Astrocyte (in vitro differentiated cells and primary cell): ENCODE measurements at regions not wholly inside any gene's neighbourhood (a gene's known extent, or its start where the extent isn't known, plus 50 kb on each side); places are given as distances from the start of the nearest gene placed in this dataset.

Experiments used
- DNase-seq: peaks from one replicate; pipeline ENCODE4 v3.0.0-alpha.2; 2010; ENCODE audit warnings: low read depth
- FAIRE-seq: peaks from 2 replicates; lab custom pipeline; 2011; peaks lifted over from hg19 to GRCh38; lab: Jason Lieb, UNC
- H2AFZ ChIP-seq: 2 replicates; pipeline ENCODE4 v1.6.0; 2012; ENCODE audit warnings: low read depth, low read length, inconsistent platforms
- H3K27ac ChIP-seq: 2 replicates; pipeline ENCODE4 v1.5.1; 2011; ENCODE audit warnings: low read depth, low read length, inconsistent platforms
- H3K27me3 ChIP-seq: 2 replicates; pipeline ENCODE4 v1.6.0; 2011; ENCODE audit warnings: low read length, inconsistent platforms; ENCODE audit not compliant: insufficient read depth
- H3K36me3 ChIP-seq: 2 replicates; pipeline ENCODE4 v1.5.1; 2011; ENCODE audit warnings: low read length, inconsistent platforms; ENCODE audit not compliant: insufficient read depth
- H3K4me1 ChIP-seq: 2 replicates; pipeline ENCODE4 v1.5.1; 2011; ENCODE audit warnings: low read length, inconsistent platforms; ENCODE audit not compliant: insufficient read depth
- H3K4me2 ChIP-seq: 2 replicates; pipeline ENCODE4 v1.6.0; 2012; ENCODE audit warnings: low read length, inconsistent platforms
- H3K4me3 ChIP-seq: 2 replicates; pipeline ENCODE4 v1.5.1; 2011; ENCODE audit warnings: low read depth, mild to moderate bottlenecking, low read length, inconsistent platforms; ENCODE audit not compliant: insufficient read depth
- H3K79me2 ChIP-seq: 2 replicates; pipeline ENCODE4 v1.6.0; 2012; ENCODE audit warnings: mild to moderate bottlenecking, low read length, inconsistent platforms; ENCODE audit not compliant: insufficient read depth
- H3K9ac ChIP-seq: 2 replicates; pipeline ENCODE4 v1.6.0; 2012; ENCODE audit warnings: mild to moderate bottlenecking, low read length, inconsistent platforms
- H3K9me3 ChIP-seq: 2 replicates; pipeline ENCODE4 v1.5.1; 2012; ENCODE audit warnings: low read depth, mild to moderate bottlenecking, low read length, inconsistent platforms; ENCODE audit not compliant: insufficient read depth
- H4K20me1 ChIP-seq: 2 replicates; pipeline ENCODE4 v1.6.0; 2012; ENCODE audit warnings: low read length, inconsistent platforms; ENCODE audit not compliant: insufficient read depth
- H3K27ac Mint-ChIP-seq: one replicate; pipeline ENCODE4 v1.8.0; 2021; ENCODE audit warnings: mild to moderate bottlenecking, mixed read lengths; ENCODE audit not compliant: unreplicated experiment
- H3K27me3 Mint-ChIP-seq: one replicate; pipeline ENCODE4 v1.8.0; 2021; ENCODE audit warnings: low read depth, mixed read lengths; ENCODE audit not compliant: unreplicated experiment
- H3K36me3 Mint-ChIP-seq: one replicate; pipeline ENCODE4 v1.8.0; 2021; ENCODE audit warnings: low read depth, mixed read lengths; ENCODE audit not compliant: unreplicated experiment
- H3K4me1 Mint-ChIP-seq: one replicate; pipeline ENCODE4 v1.8.0; 2021; ENCODE audit warnings: low read depth, mixed read lengths; ENCODE audit not compliant: unreplicated experiment
- H3K4me3 Mint-ChIP-seq: one replicate; pipeline ENCODE4 v1.8.0; 2021; ENCODE audit warnings: mild to moderate bottlenecking, moderate library complexity, mixed read lengths; ENCODE audit not compliant: unreplicated experiment
- H3K9me3 Mint-ChIP-seq: one replicate; pipeline ENCODE4 v1.8.0; 2021; ENCODE audit warnings: mild to moderate bottlenecking, mixed read lengths; ENCODE audit not compliant: unreplicated experiment
- CTCF ChIP-seq: IDR thresholded peaks from 2 replicates; pipeline ENCODE4 v1.5.1; 2011; ENCODE audit warnings: low read depth, mild to moderate bottlenecking, inconsistent platforms, low read length, moderate library complexity; ENCODE audit not compliant: insufficient read depth
- EZH2 ChIP-seq: IDR thresholded peaks from 2 replicates; pipeline ENCODE4 v1.6.1; 2012; ENCODE audit warnings: mild to moderate bottlenecking, low read length, inconsistent platforms; ENCODE audit not compliant: insufficient read depth

DNA sequence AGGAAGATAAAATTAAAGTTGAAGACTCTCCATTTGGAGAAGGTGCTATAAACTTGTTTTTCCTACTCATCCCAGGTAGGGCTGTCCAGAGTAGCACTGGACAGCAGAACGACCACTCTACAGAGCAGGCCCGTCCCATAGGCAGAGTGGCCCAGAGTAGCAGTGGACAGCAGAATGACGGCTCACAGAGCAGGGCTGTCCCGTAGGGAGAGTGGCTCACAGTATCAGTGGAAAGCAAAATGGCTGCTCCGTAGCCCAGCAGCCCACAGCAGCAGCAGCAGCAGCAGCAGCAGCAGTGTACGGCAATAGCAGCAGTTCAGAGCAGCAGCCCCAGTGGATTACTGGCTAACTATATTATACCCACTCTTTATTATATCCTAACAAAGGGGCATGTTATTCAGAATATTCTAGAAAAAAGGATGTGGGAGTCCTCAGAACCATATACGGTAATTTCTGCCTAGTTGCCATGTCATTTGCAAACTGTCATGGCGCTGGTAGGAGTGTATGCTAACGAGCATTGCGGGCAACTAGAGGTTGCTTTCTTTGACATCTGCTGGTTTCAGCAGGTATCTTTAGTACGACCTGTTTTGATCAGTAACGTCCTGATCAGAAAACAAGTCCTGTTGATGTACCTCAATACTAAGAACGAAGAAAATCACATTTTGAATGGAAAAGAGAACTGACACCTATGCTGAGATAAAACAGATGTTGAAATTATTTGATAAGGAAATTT is 567.3 kb downstream of the SLC16A7 start:
- TF ChIP-seq CTCF (no peak), EZH2 (no peak)
- Mint-ChIP-seq H3K27ac (no peak overlapping the region), H3K36me3 (no peaks in the 10 kb centered on the region), H3K9me3 (no peaks in the 10 kb centered on the region), H3K4me3 (no peak overlapping the region), H3K4me1 (no peaks in the 10 kb centered on the region), H3K27me3 (no peaks in the 10 kb centered on the region)
- Histone ChIP-seq H3K9ac (no peak overlapping the region), H2AFZ (no peak overlapping the region), H3K27ac (no peak overlapping the region), H3K4me1 (no peaks in the 10 kb centered on the region), H4K20me1 (no peaks in the 10 kb centered on the region), H3K79me2 (no peaks in the 10 kb centered on the region), H3K9me3 (no peaks in the 10 kb centered on the region), H3K4me3 (no peak overlapping the region), H3K4me2 (no peak overlapping the region), H3K36me3 (no peaks in the 10 kb centered on the region), H3K27me3 (no peaks in the 10 kb centered on the region)
- no peak for DNase-seq
- FAIRE-seq = no peak

GRCh38 chr12:60165781-60166180 is 570.0 kb downstream of the SLC16A7 start:
- no peaks in the 10 kb centered on the region for H3K4me1 ChIP-seq
- H3K79me2 ChIP-seq = no peaks in the 10 kb centered on the region
- H3K4me1 Mint-ChIP-seq = no peaks in the 10 kb centered on the region
- H3K9me3 Mint-ChIP-seq = no peaks in the 10 kb centered on the region
- H3K9me3 ChIP-seq = no peaks in the 10 kb centered on the region
- no peak overlapping the region for H3K4me3 ChIP-seq
- no peak overlapping the region for H3K9ac ChIP-seq
- FAIRE-seq = no peak
- no peak for TF ChIP-seq EZH2
- TF ChIP-seq CTCF = no peak
- no peak overlapping the region for H3K4me3 Mint-ChIP-seq
- no peak overlapping the region for H3K27ac ChIP-seq
- no peaks in the 10 kb centered on the region for H4K20me1 ChIP-seq
- H3K36me3 Mint-ChIP-seq = no peaks in the 10 kb centered on the region
- no peak for DNase-seq
- H2AFZ ChIP-seq = no peak overlapping the region
- H3K27me3 ChIP-seq = no peaks in the 10 kb centered on the region
- H3K27ac Mint-ChIP-seq = no peak overlapping the region
- no peak overlapping the region for H3K4me2 ChIP-seq
- H3K36me3 ChIP-seq = no peaks in the 10 kb centered on the region
- H3K27me3 Mint-ChIP-seq = no peaks in the 10 kb centered on the region

- peaks cover 9% of the 10 kb centered on the region for H3K4me1 Mint-ChIP-seq
Observed at GRCh38 chr12:60168441-60168840, 572.6 kb downstream of the SLC16A7 start.

More at GRCh38 chr12:60168441-60168840, 572.6 kb downstream of the SLC16A7 start:
- no peak overlapping the region for H2AFZ ChIP-seq
- no peak overlapping the region for H3K4me3 ChIP-seq
- no peaks in the 10 kb centered on the region for H3K27me3 Mint-ChIP-seq
- no peak overlapping the region for H3K27ac ChIP-seq
- DNase-seq (no peak), FAIRE-seq (peak; percentile 58)
- no peak overlapping the region for H3K4me3 Mint-ChIP-seq
- H3K36me3 ChIP-seq = no peaks in the 10 kb centered on the region
- no peak for TF ChIP-seq EZH2
- no peak for TF ChIP-seq CTCF
- H4K20me1 ChIP-seq = no peaks in the 10 kb centered on the region
- H3K27ac Mint-ChIP-seq = no peak overlapping the region
- no peaks in the 10 kb centered on the region for H3K9me3 ChIP-seq
- H3K4me1 ChIP-seq = peaks cover 9% of the 10 kb centered on the region
- H3K27me3 ChIP-seq = no peaks in the 10 kb centered on the region
- no peaks in the 10 kb centered on the region for H3K79me2 ChIP-seq
- H3K9me3 Mint-ChIP-seq = no peaks in the 10 kb centered on the region
- H3K36me3 Mint-ChIP-seq = no peaks in the 10 kb centered on the region
- H3K9ac ChIP-seq = no peak overlapping the region
- H3K4me2 ChIP-seq = no peak overlapping the region
